Panc1 (cell line): ENCODE measurements at regions not wholly inside any gene's neighbourhood (a gene's known extent, or its start where the extent isn't known, plus 50 kb on each side); places are given as distances from the start of the nearest gene placed in this dataset.

Source experiments
- ATAC-seq: fragments of 200-7000 bp; cut with Tn5 transposase; 2 replicates; pipeline ENCODE4 v1.9.1; 2020; ENCODE audit warnings: mild to moderate bottlenecking, moderate library complexity
- BruUV-seq: library from RNA; stranded (reverse); fragments of 400-500 nt; replicated peaks from 2 replicates; lab custom pipeline; 2021; lab: Mats Ljungman, UMichigan
- CTCF ChIA-PET: fragments of 300-600 bp; sonication (Branson Sonifier 250); formaldehyde crosslinking; loops from one replicate; lab custom pipeline; 2022; ENCODE audit warnings: antibody characterized with exemption; lab: Charles Lee
- POLR2A ChIA-PET: fragments of 300-600 bp; sonication (Branson Sonifier 250); formaldehyde crosslinking; loops from one replicate; lab custom pipeline; 2022; ENCODE audit warnings: antibody characterized with exemption; lab: Charles Lee
- DNase-seq: peaks from one replicate; pipeline ENCODE4 v3.0.0-alpha.2; 2010; ENCODE audit warnings: low read depth, low spot score
- H3K27ac ChIP-seq: 2 replicates; pipeline ENCODE4 v1.5.1; 2011; ENCODE audit warnings: mild to moderate bottlenecking, low read length, inconsistent platforms
- H3K27me3 ChIP-seq: fragments of 200-500 bp; sonication (Bioruptor generic); 2 replicates; pipeline ENCODE4 v1.6.0; 2014; ENCODE audit warnings: low read length, inconsistent platforms; ENCODE audit not compliant: control insufficient read depth, insufficient read depth
- H3K36me3 ChIP-seq: fragments of 200-500 bp; sonication (Bioruptor generic); 2 replicates; pipeline ENCODE4 v1.5.1; 2014; ENCODE audit warnings: inconsistent platforms, mild to moderate bottlenecking, low read length, moderate library complexity; ENCODE audit not compliant: control insufficient read depth, insufficient read depth
- H3K4me1 ChIP-seq: 2 replicates; pipeline ENCODE4 v1.5.1; 2011; ENCODE audit warnings: inconsistent platforms, mild to moderate bottlenecking, low read length, moderate library complexity; ENCODE audit not compliant: control insufficient read depth, insufficient read depth
- H3K4me3 ChIP-seq, 2 experiments: 2 replicates each; pipeline ENCODE4 v1.5.1; 2011 to 2012; ENCODE audit warnings: low read depth in 2 of 2, low read length in 2 of 2, mild to moderate bottlenecking in 2 of 2, inconsistent platforms in 1 of 2, moderate library complexity in 1 of 2
- H3K9me3 ChIP-seq: fragments of 200-500 bp; sonication (Bioruptor generic); 2 replicates; pipeline ENCODE4 v1.5.1; 2014; ENCODE audit warnings: low read depth, mild to moderate bottlenecking, inconsistent platforms, low read length, moderate library complexity; ENCODE audit not compliant: control insufficient read depth, insufficient read depth
- CTCF ChIP-seq: fragments of 450-650 bp; IDR thresholded peaks from 2 replicates; pipeline ENCODE4 v1.5.1; 2017; ENCODE audit warnings: mild to moderate bottlenecking
- POLR2AphosphoS5 ChIP-seq: IDR thresholded peaks from 2 replicates; pipeline ENCODE4 v1.6.1; 2012; ENCODE audit warnings: mild to moderate bottlenecking, low read depth, low read length, moderate library complexity
- in situ Hi-C: cut with HindIII; loops from 2 replicates; pipeline ENCODE4 v1.10.0; 2016; ENCODE audit warnings: low sequenced_read_pairs, low pct_unique_long_range_greater_than_20kb
- intact Hi-C: fragments of 100-400 bp; cut with micrococcal nuclease; formaldehyde crosslinking; loops from one replicate; pipeline ENCODE4 v1.10.0; 2022; ENCODE audit not compliant: unreplicated experiment
- TF ChIP-seq, protein P1 (sequence below), 2 experiments: IDR thresholded peaks; 2 replicates each; pipeline ENCODE4 v1.6.1; 2011 to 2012; ENCODE audit warnings: low read depth in 2 of 2, control low read depth in 1 of 2, low read length in 1 of 2, mild to moderate bottlenecking in 1 of 2, moderate library complexity in 1 of 2; ENCODE audit not compliant: insufficient read depth in 1 of 2

- ChIA-PET CTCF (no interaction called here), POLR2A (no interaction called here)
- peak overlapping the region; percentile 83 for H3K27ac ChIP-seq
- in situ Hi-C loops (no loop called here), intact Hi-C loops (no loop called here)
- H3K4me1 ChIP-seq = peaks cover 69% of the 10 kb centered on the region
- TF ChIP-seq POLR2AphosphoS5 (0 out of 2 replicates have a peak, but pooled peaks have one; percentile 3), CTCF (no peak)
- BruUV-seq = no TSS peak
- no peaks in the 10 kb centered on the region for H3K27me3 ChIP-seq
- H3K9me3 ChIP-seq = no peaks in the 10 kb centered on the region
- H3K4me3 ChIP-seq = no peak overlapping the region
- H3K36me3 ChIP-seq = no peaks in the 10 kb centered on the region
- ATAC-seq (no peak), DNase-seq (no peak)
Measured at GRCh38 chr17:31597646-31598398, 206.3 kb downstream of the RAB11FIP4 start.

DNA sequence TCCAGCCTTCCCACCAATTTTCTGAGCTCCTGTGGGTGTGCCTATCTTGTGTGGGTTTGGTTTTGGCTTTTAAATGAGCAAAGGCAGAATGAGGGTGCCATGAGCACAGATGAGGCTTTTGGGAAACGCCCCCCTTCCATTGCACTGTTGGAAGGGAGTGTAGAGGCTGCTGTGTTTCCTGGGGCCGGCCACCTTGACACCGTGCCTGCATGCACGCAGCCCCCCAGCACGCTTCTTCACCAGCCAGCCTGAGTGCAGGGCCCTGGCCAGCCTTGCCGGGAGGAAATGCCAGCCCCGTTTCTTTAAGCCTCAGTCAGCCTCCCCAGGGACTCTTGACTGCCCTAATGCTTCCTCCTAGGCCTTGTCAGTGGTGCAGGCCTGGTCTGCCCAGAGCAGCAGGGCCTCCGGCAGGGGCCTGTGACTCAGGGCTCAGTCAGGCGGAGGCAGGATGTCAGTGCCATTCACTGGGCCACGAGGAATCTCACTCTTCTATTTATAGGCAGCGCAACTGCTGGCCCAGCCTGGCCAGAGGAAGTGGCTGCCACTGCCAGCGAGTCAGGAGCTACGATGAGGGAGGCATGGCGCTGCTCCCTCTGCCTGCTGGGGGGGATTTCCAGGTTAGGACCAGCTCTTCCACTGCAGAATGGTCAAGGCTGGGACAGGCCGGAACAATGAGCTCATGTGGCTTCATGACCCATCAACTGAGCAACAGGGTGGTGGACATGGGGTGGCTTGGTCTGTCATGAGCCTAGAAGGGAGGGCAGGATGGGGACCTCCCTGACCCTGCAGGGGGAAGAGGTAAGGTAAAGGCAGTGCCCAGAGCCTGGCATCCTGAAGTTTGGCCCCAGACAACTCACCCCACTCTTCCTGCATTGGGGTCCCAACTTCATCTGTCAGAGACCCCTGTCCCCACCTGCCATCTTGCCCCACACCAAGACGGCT, 205.2 kb downstream of the RAB11FIP4 start:
- BruUV-seq = no TSS peak
- DNase-seq = peak; percentile 78
- CTCF ChIA-PET = no interaction called here

More for the DNA sequence above, 205.2 kb downstream of the RAB11FIP4 start:
- in situ Hi-C loops = no loop called here
- Histone ChIP-seq H3K36me3 (no peaks in the 10 kb centered on the region), H3K4me3 (no peak overlapping the region), H3K9me3 (no peaks in the 10 kb centered on the region), H3K27me3 (no peaks in the 10 kb centered on the region), H3K4me1 (peaks cover 69% of the 10 kb centered on the region), H3K27ac (peak overlapping the region; percentile 83)
- no peak for TF ChIP-seq CTCF
- peak; percentile 69; the same call in 1 of the 2 replicates for TF ChIP-seq POLR2AphosphoS5
- TF ChIP-seq, protein P1, sequence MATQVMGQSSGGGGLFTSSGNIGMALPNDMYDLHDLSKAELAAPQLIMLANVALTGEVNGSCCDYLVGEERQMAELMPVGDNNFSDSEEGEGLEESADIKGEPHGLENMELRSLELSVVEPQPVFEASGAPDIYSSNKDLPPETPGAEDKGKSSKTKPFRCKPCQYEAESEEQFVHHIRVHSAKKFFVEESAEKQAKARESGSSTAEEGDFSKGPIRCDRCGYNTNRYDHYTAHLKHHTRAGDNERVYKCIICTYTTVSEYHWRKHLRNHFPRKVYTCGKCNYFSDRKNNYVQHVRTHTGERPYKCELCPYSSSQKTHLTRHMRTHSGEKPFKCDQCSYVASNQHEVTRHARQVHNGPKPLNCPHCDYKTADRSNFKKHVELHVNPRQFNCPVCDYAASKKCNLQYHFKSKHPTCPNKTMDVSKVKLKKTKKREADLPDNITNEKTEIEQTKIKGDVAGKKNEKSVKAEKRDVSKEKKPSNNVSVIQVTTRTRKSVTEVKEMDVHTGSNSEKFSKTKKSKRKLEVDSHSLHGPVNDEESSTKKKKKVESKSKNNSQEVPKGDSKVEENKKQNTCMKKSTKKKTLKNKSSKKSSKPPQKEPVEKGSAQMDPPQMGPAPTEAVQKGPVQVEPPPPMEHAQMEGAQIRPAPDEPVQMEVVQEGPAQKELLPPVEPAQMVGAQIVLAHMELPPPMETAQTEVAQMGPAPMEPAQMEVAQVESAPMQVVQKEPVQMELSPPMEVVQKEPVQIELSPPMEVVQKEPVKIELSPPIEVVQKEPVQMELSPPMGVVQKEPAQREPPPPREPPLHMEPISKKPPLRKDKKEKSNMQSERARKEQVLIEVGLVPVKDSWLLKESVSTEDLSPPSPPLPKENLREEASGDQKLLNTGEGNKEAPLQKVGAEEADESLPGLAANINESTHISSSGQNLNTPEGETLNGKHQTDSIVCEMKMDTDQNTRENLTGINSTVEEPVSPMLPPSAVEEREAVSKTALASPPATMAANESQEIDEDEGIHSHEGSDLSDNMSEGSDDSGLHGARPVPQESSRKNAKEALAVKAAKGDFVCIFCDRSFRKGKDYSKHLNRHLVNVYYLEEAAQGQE (IDR thresholded peaks at IDR 0.05; ENCODE audit: insufficient read depth in 1 of 2, low read depth in 2 of 2, low read length in 1 of 2) = 0 out of 4 replicates have a peak, but pooled peaks of 1 of the 2 experiments have one; percentile 18
- POLR2A ChIA-PET = interaction anchor here (0.6 kb wide), 1 partner anchor 30 kb away, joined by 4 read pairs; no protein-coding TSS in a partner anchor
- peak; percentile 89 for ATAC-seq
- intact Hi-C loops = no loop called here
